Ascending aorta (tissue), 2 donors: ENCODE measurements at regions not wholly inside any gene's neighbourhood (a gene's known extent, or its start where the extent isn't known, plus 50 kb on each side); places are given as distances from the start of the nearest gene placed in this dataset.

ENCODE experiments used
- DNase-seq, 2 donors: peaks; one replicate each; pipeline ENCODE4 v3.0.0-alpha.2; 2019; ENCODE audit warnings: low spot score in 2 of 2
- H3K27ac ChIP-seq, 2 donors: fragments of 200-600 bp; sonication (generic); one replicate each; pipeline ENCODE4 v1.5.1; 2016 to 2017; ENCODE audit warnings: mild to moderate bottlenecking in 1 of 2
- H3K27me3 ChIP-seq: fragments of 200-600 bp; sonication (generic); one replicate; pipeline ENCODE4 v1.5.1; 2017
- H3K36me3 ChIP-seq, 2 donors: fragments of 200-600 bp; sonication (generic); one replicate each; pipeline ENCODE4 v1.5.1; 2016
- H3K4me1 ChIP-seq, 2 donors: fragments of 200-600 bp; sonication (generic); one replicate each; pipeline ENCODE4 v1.5.1; 2016 to 2017; ENCODE audit warnings: mild to moderate bottlenecking in 1 of 2
- H3K4me3 ChIP-seq, 2 donors: fragments of 200-600 bp; sonication (generic); one replicate each; pipeline ENCODE4 v1.5.1; 2016 to 2017; ENCODE audit warnings: mild to moderate bottlenecking in 1 of 2
- H3K9me3 ChIP-seq, 2 donors: fragments of 200-600 bp; sonication (generic); one replicate each; pipeline ENCODE4 v1.5.1; 2016
- CTCF ChIP-seq, 3 experiments: fragments of 200-600 bp in 2 of 3; fragments of 450-650 bp in 1 of 3; sonication (generic) in 2 of 3; IDR thresholded peaks; one replicate each; pipeline ENCODE4 v1.5.1; 2016 to 2019; ENCODE audit warnings: antibody characterized with exemption in 3 of 3, mild to moderate bottlenecking in 1 of 3, moderate library complexity in 1 of 3
- intact Hi-C: fragments of 100-400 bp; cut with DNase I; formaldehyde crosslinking; loops from one replicate; pipeline ENCODE4 v1.15.1; 2023

DNA sequence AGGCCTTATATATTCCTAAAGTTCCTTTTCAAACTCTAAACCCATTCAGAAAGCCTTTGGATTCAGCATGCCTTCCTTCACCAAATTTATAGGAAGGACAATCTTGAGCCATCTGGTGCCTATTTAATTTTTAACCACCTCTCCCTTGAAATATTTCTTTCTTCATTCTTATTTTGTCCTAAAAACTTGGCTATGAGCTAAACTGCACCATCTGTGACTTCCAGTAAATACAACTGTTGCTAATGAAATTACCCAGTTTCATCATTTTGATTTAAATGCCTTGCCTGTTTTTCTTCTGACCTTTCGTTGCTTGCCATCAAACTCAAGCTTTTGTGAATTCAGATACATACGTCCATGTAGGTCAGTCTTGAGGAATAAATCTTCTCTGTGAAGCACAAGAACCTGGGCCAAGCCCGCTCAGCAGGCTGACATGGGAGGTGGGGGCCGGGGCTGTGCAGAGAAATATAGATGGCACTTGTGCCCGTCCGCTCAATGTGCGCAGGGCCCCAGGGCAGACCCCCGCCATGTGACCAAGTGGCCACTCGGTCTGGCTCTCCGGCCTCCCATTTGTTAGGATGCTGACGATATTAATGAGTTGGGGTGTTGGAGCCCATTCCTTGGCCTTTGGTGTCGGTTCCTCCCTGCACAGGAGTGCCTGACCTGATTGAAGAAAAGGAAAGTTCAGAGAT, 335.9 kb downstream of the VPS13C start:
- Histone ChIP-seq H3K27ac (no peak overlapping the region), H3K27me3 (no peaks in the 10 kb centered on the region), H3K9me3 (no peaks in the 10 kb centered on the region), H3K36me3 (no peaks in the 10 kb centered on the region), H3K4me1 (no peaks in the 10 kb centered on the region), H3K4me3 (no peak overlapping the region)
- no peak for TF ChIP-seq CTCF (IDR thresholded peaks at IDR 0.05)
- DNase-seq: no peak
- intact Hi-C loops: no loop called here

- Histone ChIP-seq H3K27me3 (no peaks in the 10 kb centered on the region), H3K36me3 (no peaks in the 10 kb centered on the region), H3K9me3 (no peaks in the 10 kb centered on the region), H3K4me3 (no peak overlapping the region), H3K4me1 (no peaks in the 10 kb centered on the region), H3K27ac (no peak overlapping the region)
- no peak for DNase-seq
- no peak for TF ChIP-seq CTCF (IDR thresholded peaks at IDR 0.05)
- intact Hi-C loops: no loop called here
These were observed 338.8 kb downstream of the VPS13C start for GRCh38 chr15:61721418-61721817.

- no peak for TF ChIP-seq CTCF (IDR thresholded peaks at IDR 0.05)
- DNase-seq: no peak
- no peaks in the 10 kb centered on the region for H3K4me1 ChIP-seq
- no peaks in the 10 kb centered on the region for H3K36me3 ChIP-seq
- no peaks in the 10 kb centered on the region for H3K27me3 ChIP-seq
- no peak overlapping the region for H3K27ac ChIP-seq
- intact Hi-C loops: no loop called here
- H3K4me3 ChIP-seq: no peak overlapping the region
- H3K9me3 ChIP-seq: no peaks in the 10 kb centered on the region
These were observed 340.0 kb downstream of the VPS13C start for GRCh38 chr15:61720197-61720704.

DNA sequence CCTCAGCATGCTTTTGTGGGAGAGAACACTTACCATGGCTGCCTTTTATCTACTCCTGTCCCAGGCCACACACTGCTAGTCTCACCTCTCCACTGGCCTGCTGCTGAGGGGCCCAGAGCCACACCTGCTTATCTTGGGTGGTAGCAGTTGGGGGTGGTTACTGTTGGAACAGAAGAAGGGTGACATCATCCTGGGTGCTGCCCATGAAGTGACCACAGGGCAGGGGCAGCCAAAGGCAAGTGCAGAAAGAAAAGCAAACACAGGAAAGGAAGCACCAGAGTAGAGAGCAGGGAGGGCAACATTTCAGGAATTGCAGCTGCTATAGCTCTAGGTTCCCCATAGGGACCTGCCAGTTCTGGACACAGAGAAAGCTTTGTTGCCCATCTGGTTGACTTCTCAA, 345.2 kb downstream of the VPS13C start:
- H3K9me3 ChIP-seq: no peaks in the 10 kb centered on the region
- intact Hi-C loops: no loop called here
- no peaks in the 10 kb centered on the region for H3K4me1 ChIP-seq

GRCh38 chr15:61712129-61712759, 348.0 kb downstream of the VPS13C start:
- Histone ChIP-seq H3K4me3 (no peak overlapping the region), H3K27ac (no peak overlapping the region), H3K36me3 (no peaks in the 10 kb centered on the region), H3K27me3 (no peaks in the 10 kb centered on the region), H3K9me3 (no peaks in the 10 kb centered on the region), H3K4me1 (no peaks in the 10 kb centered on the region)
- intact Hi-C loops: no loop called here
- no peak for DNase-seq
- TF ChIP-seq CTCF (IDR thresholded peaks at IDR 0.05): no peak

More for the DNA sequence above, 345.2 kb downstream of the VPS13C start:
- TF ChIP-seq CTCF (IDR thresholded peaks at IDR 0.05): no peak
- Histone ChIP-seq H3K27ac (no peak overlapping the region), H3K4me3 (no peak overlapping the region), H3K36me3 (no peaks in the 10 kb centered on the region), H3K27me3 (no peaks in the 10 kb centered on the region)
- no peak for DNase-seq
